Mesenchymal stem cell (in vitro differentiated cells and primary cell): ENCODE measurements at regions not wholly inside any gene's neighbourhood (a gene's known extent, or its start where the extent isn't known, plus 50 kb on each side); places are given as distances from the start of the nearest gene placed in this dataset. TPM values are rescaled to one million over a fixed set of nuclear protein-coding genes. Genes with fewer than 3 reads are reported as not detected.

Experiments used
- DNase-seq: peaks from one replicate; pipeline ENCODE4 v3.0.0-alpha.2; 2013
- H2AFZ ChIP-seq: one replicate; pipeline ENCODE4 v1.6.1; 2013; ENCODE audit warnings: low read depth, mild to moderate bottlenecking, control low read depth, inconsistent platforms, low read length, moderate library complexity
- H2AK5ac ChIP-seq: 2 replicates; pipeline ENCODE4 v1.6.1; 2013; ENCODE audit warnings: low read length, moderate library complexity, mild to moderate bottlenecking, inconsistent platforms; ENCODE audit not compliant: severe bottlenecking
- H2BK120ac ChIP-seq: one replicate; pipeline ENCODE4 v1.6.1; 2013; ENCODE audit warnings: low read depth, mild to moderate bottlenecking, inconsistent platforms, low read length, moderate library complexity
- H2BK12ac ChIP-seq, 2 experiments: one replicate each; pipeline ENCODE4 v1.6.1; 2013; ENCODE audit warnings: inconsistent platforms in 2 of 2, low read length in 2 of 2, mild to moderate bottlenecking in 2 of 2, moderate library complexity in 2 of 2, control low read depth in 1 of 2
- H2BK15ac ChIP-seq: one replicate; pipeline ENCODE4 v1.6.1; 2013; ENCODE audit warnings: mild to moderate bottlenecking, low read depth, inconsistent platforms; ENCODE audit not compliant: poor library complexity, severe bottlenecking
- H2BK5ac ChIP-seq: 2 replicates; pipeline ENCODE4 v1.6.1; 2013; ENCODE audit warnings: low read depth, mild to moderate bottlenecking, low read length, control low read depth, inconsistent platforms; ENCODE audit not compliant: poor library complexity, severe bottlenecking
- H3K14ac ChIP-seq, 2 experiments: one replicate each; pipeline ENCODE4 v1.6.1; 2013; ENCODE audit warnings: inconsistent platforms in 2 of 2, low read length in 2 of 2, control low read depth in 1 of 2, mild to moderate bottlenecking in 1 of 2, moderate library complexity in 1 of 2
- H3K18ac ChIP-seq, 2 experiments: one replicate each; pipeline ENCODE4 v1.6.1; 2013; ENCODE audit warnings: inconsistent platforms in 2 of 2, low read length in 2 of 2, control low read depth in 1 of 2, low read depth in 1 of 2, mild to moderate bottlenecking in 1 of 2
- H3K23ac ChIP-seq, 2 experiments: one replicate each; pipeline ENCODE4 v1.6.1; 2013; ENCODE audit warnings: inconsistent platforms in 2 of 2, low read length in 2 of 2, mild to moderate bottlenecking in 2 of 2, moderate library complexity in 2 of 2, control low read depth in 1 of 2
- H3K27ac ChIP-seq: 2 replicates; pipeline ENCODE4 v1.5.1; 2013; ENCODE audit warnings: mild to moderate bottlenecking, moderate library complexity, low read length, control low read depth, inconsistent platforms; ENCODE audit not compliant: poor library complexity, severe bottlenecking
- H3K27me3 ChIP-seq, 2 experiments: 2 replicates each; pipeline versions ENCODE4 v1.6.1 to v1.7.0; 2013; ENCODE audit warnings: low read length in 2 of 2, mild to moderate bottlenecking in 2 of 2, moderate library complexity in 2 of 2, control low read depth in 1 of 2, inconsistent platforms in 1 of 2; ENCODE audit not compliant: control insufficient read depth in 1 of 2, insufficient read depth in 1 of 2
- H3K36me3 ChIP-seq, 2 experiments: 2 replicates each; pipeline versions ENCODE4 v1.6.1 to v1.7.0; 2013; ENCODE audit warnings: low read length in 2 of 2, control low read depth in 1 of 2, inconsistent platforms in 1 of 2, low read depth in 1 of 2, mild to moderate bottlenecking in 1 of 2; ENCODE audit not compliant: insufficient read depth in 2 of 2, control insufficient read depth in 1 of 2
- H3K4ac ChIP-seq, 2 experiments: one replicate each; pipeline ENCODE4 v1.6.1; 2013; ENCODE audit warnings: inconsistent platforms in 2 of 2, low read length in 2 of 2, mild to moderate bottlenecking in 2 of 2, moderate library complexity in 2 of 2, control low read depth in 1 of 2, low read depth in 1 of 2
- H3K4me1 ChIP-seq: 2 replicates; pipeline ENCODE4 v1.6.1; 2013; ENCODE audit warnings: low read depth, low read length, control low read depth; ENCODE audit not compliant: control insufficient read depth, insufficient read depth
- H3K4me2 ChIP-seq: 2 replicates; pipeline ENCODE4 v1.6.1; 2013; ENCODE audit warnings: low read length, mild to moderate bottlenecking, inconsistent platforms; ENCODE audit not compliant: poor library complexity, severe bottlenecking
- H3K4me3 ChIP-seq, 2 experiments: 2 replicates each; pipeline versions ENCODE4 v1.5.1 to v1.7.0; 2013; ENCODE audit warnings: low read length in 2 of 2, mild to moderate bottlenecking in 2 of 2, control low read depth in 1 of 2, low read depth in 1 of 2; ENCODE audit not compliant: insufficient read depth in 1 of 2
- H3K79me1 ChIP-seq: replicated peaks from 2 replicates; pipeline ENCODE4 v1.6.1; 2013; ENCODE audit warnings: mild to moderate bottlenecking, control low read depth, low read length, inconsistent platforms; ENCODE audit not compliant: poor library complexity, severe bottlenecking
- H3K9ac ChIP-seq: 2 replicates; pipeline ENCODE4 v1.7.0; 2013; ENCODE audit warnings: mild to moderate bottlenecking, low read length, moderate library complexity
- H3K9me3 ChIP-seq: 2 replicates; pipeline ENCODE4 v1.7.0; 2013; ENCODE audit warnings: mild to moderate bottlenecking, low read length; ENCODE audit not compliant: control insufficient read depth
- H4K8ac ChIP-seq: one replicate; pipeline ENCODE4 v1.6.1; 2013; ENCODE audit warnings: inconsistent platforms, mild to moderate bottlenecking, low read length, moderate library complexity
- H4K91ac ChIP-seq: one replicate; pipeline ENCODE4 v1.6.1; 2013; ENCODE audit warnings: mild to moderate bottlenecking, low read length, inconsistent platforms
- WGBS: methylation state at CpG from one replicate; pipeline ENCODE4 v1.1.7; 2013; ENCODE audit warnings: mixed read lengths; 5-methylcytosine and 5-hydroxymethylcytosine counted together
- small RNA-seq: library from polyadenylated mRNA; stranded (forward); fragments of <200 nt; extraction: miRNeasy Mini kit (QIAGEN cat#:217004); gene quantifications from one replicate; pipeline ENCODE3, GENCODE V24; 2013; ENCODE audit warnings: low read depth

DNA sequence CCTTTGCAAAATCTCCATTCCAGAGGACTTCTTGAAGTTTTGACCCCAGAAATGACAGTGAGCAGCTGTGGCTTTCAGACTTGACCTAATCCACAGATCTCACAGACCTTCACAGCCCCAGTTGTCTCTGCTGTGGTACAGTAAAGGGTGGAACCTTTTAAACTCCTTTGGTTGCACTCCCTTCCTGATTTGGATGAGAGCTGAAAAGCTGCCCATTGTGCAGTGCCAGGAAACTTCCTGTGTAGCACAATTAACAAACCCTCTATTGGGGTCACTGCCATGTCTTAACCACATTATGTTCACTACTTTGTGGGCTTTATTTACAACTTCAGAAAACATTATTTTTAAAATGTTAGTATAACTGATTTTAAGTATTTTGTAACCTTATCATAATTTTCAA is 56.7 kb upstream of the PCSK5 start:
- H2AFZ ChIP-seq, result no peak overlapping the region

DNA sequence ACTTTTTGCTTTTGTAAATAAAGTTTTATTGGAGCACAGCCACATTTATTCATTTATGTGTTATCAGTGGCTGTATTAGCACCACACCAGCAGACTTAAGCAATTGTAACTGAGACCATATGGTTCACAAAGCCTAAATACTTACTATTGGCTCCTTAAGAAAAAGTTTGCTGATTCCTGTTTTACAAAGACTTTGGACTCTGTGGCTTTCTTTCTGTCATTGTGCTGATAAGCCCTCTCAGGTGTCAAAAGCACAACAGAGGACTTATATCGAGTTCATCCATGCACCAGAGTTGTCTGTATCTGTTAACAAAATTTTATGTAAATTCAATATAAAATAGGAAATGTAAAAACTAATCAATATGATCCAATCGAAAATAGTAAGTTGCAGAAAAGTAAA is 55.6 kb upstream of the PCSK5 start:
- Histone ChIP-seq H3K27ac (no peak overlapping the region), H2AFZ (no peak overlapping the region), H3K4me3 (no peak overlapping the region), H4K8ac (no peak overlapping the region), H2BK120ac (no peak overlapping the region), H4K91ac (no peak overlapping the region), H3K9ac (no peak overlapping the region), H2BK15ac (no peak overlapping the region), H3K4ac (no peak overlapping the region), H3K14ac (no peak overlapping the region), H3K4me2 (no peak overlapping the region), H3K23ac (no peak overlapping the region), H3K27me3 (no peaks in the 10 kb centered on the region), H2AK5ac (no peak overlapping the region), H3K18ac (no peak overlapping the region), H3K4me1 (no peaks in the 10 kb centered on the region), H2BK12ac (no peak overlapping the region), H3K79me1 (no peaks in the 10 kb centered on the region), H2BK5ac (no peak overlapping the region), H3K9me3 (no peaks in the 10 kb centered on the region), H3K36me3 (no peaks in the 10 kb centered on the region)
- no CpG with 5 or more reads among the region's 2 CpGs for WGBS
- no peak for DNase-seq

More for the DNA sequence above, 56.7 kb upstream of the PCSK5 start:
- H3K9ac ChIP-seq, result no peak overlapping the region
- no peak overlapping the region for H3K23ac ChIP-seq
- H3K4me1 ChIP-seq, result no peaks in the 10 kb centered on the region
- no peaks in the 10 kb centered on the region for H3K79me1 ChIP-seq
- H3K18ac ChIP-seq, result no peak overlapping the region
- no peak overlapping the region for H2BK12ac ChIP-seq
- no peak overlapping the region for H2AK5ac ChIP-seq
- no peaks in the 10 kb centered on the region for H3K9me3 ChIP-seq
- no peak overlapping the region for H4K8ac ChIP-seq
- H3K27me3 ChIP-seq, result no peaks in the 10 kb centered on the region
- no peak overlapping the region for H4K91ac ChIP-seq
- no peak overlapping the region for H3K4ac ChIP-seq
- no peak overlapping the region for H3K14ac ChIP-seq
- no peaks in the 10 kb centered on the region for H3K36me3 ChIP-seq
- H3K4me3 ChIP-seq, result no peak overlapping the region
- H3K27ac ChIP-seq, result no peak overlapping the region
- no peak for DNase-seq
- no peak overlapping the region for H2BK5ac ChIP-seq
- no peak overlapping the region for H3K4me2 ChIP-seq
- no peak overlapping the region for H2BK120ac ChIP-seq
- H2BK15ac ChIP-seq, result no peak overlapping the region

Small RNAs in the stretch of these regions (small RNA-seq; reads per million reads assigned to genes)
- gene RNU6-1228P, result not detected
